ENCODE measurements at regions not wholly inside any gene's neighbourhood (a gene's known extent, or its start where the extent isn't known, plus 50 kb on each side); places are given as distances from the start of the nearest gene placed in this dataset.

GRCh38 chr7:113010377-113010776 lies 76.2 kb downstream of the GPR85 start:
- no TSS peak for BruUV-seq (replicated peaks)
- H3K79me2 ChIP-seq (ENCODE audit: low read length), result no peaks in the 10 kb centered on the region
- no peaks in the 10 kb centered on the region for H3K9me2 ChIP-seq (replicated peaks; ENCODE audit: low read length)
- ATAC-seq, result no peak
- no peak for DNase-seq
- no peak overlapping the region for H2AFZ ChIP-seq (ENCODE audit: low read length)
- POLR2A ChIA-PET (ENCODE audit: unreplicated experiment), result no interaction called here
- CTCF ChIA-PET, result no interaction called here
- intact Hi-C loops (cut with micrococcal nuclease), result no loop called here
- H3K36me3 ChIP-seq (ENCODE audit: low read depth, low read length), result no peaks in the 10 kb centered on the region
- H3K9ac ChIP-seq (ENCODE audit: low read length), result no peak overlapping the region
- no peak overlapping the region for H3K4me3 ChIP-seq (ENCODE audit: low read length)
- no peaks in the 10 kb centered on the region for H3K9me3 ChIP-seq (ENCODE audit: low read length)
- H3F3A ChIP-seq (ENCODE audit: low read length, unreplicated experiment), result no peaks in the 10 kb centered on the region
- H3K27me3 ChIP-seq (ENCODE audit: low read length), result no peaks in the 10 kb centered on the region
- H3K4me1 ChIP-seq (ENCODE audit: insufficient read depth, low read length), result no peaks in the 10 kb centered on the region
- TF ChIP-seq EZH2phosphoT487 (IDR thresholded peaks at IDR 0.05; ENCODE audit: borderline replicate concordance, low read length) (no peak), EZH2 (IDR thresholded peaks at IDR 0.05; ENCODE audit: low read length, unreplicated experiment) (no peak)
- TF ChIP-seq, protein P1, sequence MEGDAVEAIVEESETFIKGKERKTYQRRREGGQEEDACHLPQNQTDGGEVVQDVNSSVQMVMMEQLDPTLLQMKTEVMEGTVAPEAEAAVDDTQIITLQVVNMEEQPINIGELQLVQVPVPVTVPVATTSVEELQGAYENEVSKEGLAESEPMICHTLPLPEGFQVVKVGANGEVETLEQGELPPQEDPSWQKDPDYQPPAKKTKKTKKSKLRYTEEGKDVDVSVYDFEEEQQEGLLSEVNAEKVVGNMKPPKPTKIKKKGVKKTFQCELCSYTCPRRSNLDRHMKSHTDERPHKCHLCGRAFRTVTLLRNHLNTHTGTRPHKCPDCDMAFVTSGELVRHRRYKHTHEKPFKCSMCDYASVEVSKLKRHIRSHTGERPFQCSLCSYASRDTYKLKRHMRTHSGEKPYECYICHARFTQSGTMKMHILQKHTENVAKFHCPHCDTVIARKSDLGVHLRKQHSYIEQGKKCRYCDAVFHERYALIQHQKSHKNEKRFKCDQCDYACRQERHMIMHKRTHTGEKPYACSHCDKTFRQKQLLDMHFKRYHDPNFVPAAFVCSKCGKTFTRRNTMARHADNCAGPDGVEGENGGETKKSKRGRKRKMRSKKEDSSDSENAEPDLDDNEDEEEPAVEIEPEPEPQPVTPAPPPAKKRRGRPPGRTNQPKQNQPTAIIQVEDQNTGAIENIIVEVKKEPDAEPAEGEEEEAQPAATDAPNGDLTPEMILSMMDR (conservative IDR thresholded peaks at IDR 0.05; ENCODE audit: low read depth, low read length), result no peak
- no peak overlapping the region for H3K27ac ChIP-seq (ENCODE audit: low read length)
- no peaks in the 10 kb centered on the region for H4K20me1 ChIP-seq (ENCODE audit: low read length)
- H3K4me2 ChIP-seq (ENCODE audit: low read length), result no peak overlapping the region

DNA sequence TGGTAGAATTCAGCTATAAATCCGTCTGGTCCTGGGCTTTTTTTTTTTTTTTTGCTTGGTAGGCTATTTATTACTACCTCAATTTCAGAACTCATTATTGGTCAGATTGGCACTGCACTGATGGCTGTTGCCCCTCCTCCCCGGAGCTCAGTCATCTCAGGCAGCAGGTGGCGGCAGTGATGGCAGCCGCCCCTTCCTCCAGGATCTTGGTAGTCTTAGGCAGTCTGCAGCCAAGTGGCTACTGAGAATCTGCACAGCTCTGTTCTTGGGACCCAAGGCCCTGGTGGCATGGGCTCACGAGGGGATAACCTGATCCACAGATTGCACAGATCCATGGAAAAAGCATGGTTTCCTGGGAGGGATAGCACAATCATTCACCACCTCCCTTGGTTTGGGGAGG lies 77.9 kb downstream of the GPR85 start:
- Histone ChIP-seq H3K9ac (ENCODE audit: low read length) (no peak overlapping the region), H3K27me3 (ENCODE audit: low read length) (no peaks in the 10 kb centered on the region), H2AFZ (ENCODE audit: low read length) (no peak overlapping the region), H3K27ac (ENCODE audit: low read length) (no peak overlapping the region), H3K9me3 (ENCODE audit: low read length) (no peaks in the 10 kb centered on the region), H3K4me2 (ENCODE audit: low read length) (no peak overlapping the region), H3K9me2 (replicated peaks; ENCODE audit: low read length) (no peaks in the 10 kb centered on the region), H3K79me2 (ENCODE audit: low read length) (no peaks in the 10 kb centered on the region), H4K20me1 (ENCODE audit: low read length) (no peaks in the 10 kb centered on the region), H3F3A (ENCODE audit: low read length, unreplicated experiment) (no peaks in the 10 kb centered on the region), H3K4me3 (ENCODE audit: low read length) (no peak overlapping the region), H3K4me1 (ENCODE audit: insufficient read depth, low read length) (no peaks in the 10 kb centered on the region), H3K36me3 (ENCODE audit: low read depth, low read length) (no peaks in the 10 kb centered on the region)
- DNase-seq, result no peak
- CTCF ChIA-PET, result interaction anchor here (0.7 kb wide), 1 partner anchor 140 kb away, joined by 3 read pairs; no protein-coding TSS in a partner anchor
- POLR2A ChIA-PET (ENCODE audit: unreplicated experiment), result no interaction called here
- TF ChIP-seq EZH2 (IDR thresholded peaks at IDR 0.05; ENCODE audit: low read length, unreplicated experiment) (no peak), EZH2phosphoT487 (IDR thresholded peaks at IDR 0.05; ENCODE audit: borderline replicate concordance, low read length) (no peak)
- TF ChIP-seq, protein P1 (conservative IDR thresholded peaks at IDR 0.05; ENCODE audit: low read depth, low read length), result no peak
- no TSS peak for BruUV-seq (replicated peaks)
- intact Hi-C loops (cut with micrococcal nuclease), result no loop called here
- no peak for ATAC-seq

DNA sequence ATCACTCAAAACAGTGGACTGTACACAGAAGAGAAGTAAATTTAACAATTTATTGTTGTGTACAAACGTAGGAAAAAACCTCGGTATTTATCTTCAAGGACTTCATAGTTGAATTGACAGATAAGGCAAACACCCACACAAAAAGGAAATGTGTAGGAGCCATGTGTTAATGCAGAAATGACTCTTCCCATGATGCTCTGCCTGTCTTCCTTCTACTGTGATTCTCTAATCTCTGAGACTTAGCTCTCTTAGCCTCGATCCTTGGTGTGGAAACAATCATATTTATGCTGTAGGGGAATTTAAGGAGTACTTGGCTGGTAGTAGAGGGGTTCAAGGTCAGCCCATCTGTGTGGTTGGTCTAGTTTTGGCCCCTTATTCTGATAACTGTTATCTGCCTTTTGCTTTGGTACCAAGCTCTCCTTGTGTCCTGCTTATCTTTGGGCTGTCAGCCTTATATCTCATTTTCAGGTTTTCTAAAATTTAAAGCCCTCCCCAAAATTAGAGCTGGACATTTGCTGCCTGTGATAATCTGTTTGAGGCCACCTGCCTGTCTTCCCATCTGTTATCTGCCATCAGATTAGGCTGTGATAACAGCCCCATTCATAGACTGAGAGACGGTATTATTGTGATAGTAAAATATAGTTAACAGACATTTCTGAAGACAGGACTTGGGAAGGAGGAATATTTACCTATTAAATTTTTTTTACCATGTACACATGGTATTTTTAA lies 81.7 kb downstream of the GPR85 start:
- no peak overlapping the region for H2AFZ ChIP-seq (ENCODE audit: low read length)
- ATAC-seq, result no peak
- intact Hi-C loops (cut with micrococcal nuclease), result no loop called here
- TF ChIP-seq, protein P1 (conservative IDR thresholded peaks at IDR 0.05; ENCODE audit: low read depth, low read length), result no peak
- TF ChIP-seq EZH2 (IDR thresholded peaks at IDR 0.05; ENCODE audit: low read length, unreplicated experiment) (no peak), EZH2phosphoT487 (IDR thresholded peaks at IDR 0.05; ENCODE audit: borderline replicate concordance, low read length) (no peak)
- H3K9ac ChIP-seq (ENCODE audit: low read length), result no peak overlapping the region
- H3K36me3 ChIP-seq (ENCODE audit: low read depth, low read length), result no peaks in the 10 kb centered on the region
- no peaks in the 10 kb centered on the region for H3K4me1 ChIP-seq (ENCODE audit: insufficient read depth, low read length)
- H3K27ac ChIP-seq (ENCODE audit: low read length), result no peak overlapping the region
- no peaks in the 10 kb centered on the region for H3K79me2 ChIP-seq (ENCODE audit: low read length)
- H3K4me2 ChIP-seq (ENCODE audit: low read length), result no peak overlapping the region
- CTCF ChIA-PET, result no interaction called here
- DNase-seq, result no peak
- no peak overlapping the region for H3K4me3 ChIP-seq (ENCODE audit: low read length)
- H3F3A ChIP-seq (ENCODE audit: low read length, unreplicated experiment), result no peaks in the 10 kb centered on the region
- BruUV-seq (replicated peaks), result no TSS peak
- H4K20me1 ChIP-seq (ENCODE audit: low read length), result no peaks in the 10 kb centered on the region
- H3K27me3 ChIP-seq (ENCODE audit: low read length), result no peaks in the 10 kb centered on the region
- H3K9me2 ChIP-seq (replicated peaks; ENCODE audit: low read length), result no peaks in the 10 kb centered on the region
- no peaks in the 10 kb centered on the region for H3K9me3 ChIP-seq (ENCODE audit: low read length)
- POLR2A ChIA-PET (ENCODE audit: unreplicated experiment), result no interaction called here
